ENCODE measurements at regions not wholly inside any gene's neighbourhood (a gene's known extent, or its start where the extent isn't known, plus 50 kb on each side); places are given as distances from the start of the nearest gene placed in this dataset.

DNA sequence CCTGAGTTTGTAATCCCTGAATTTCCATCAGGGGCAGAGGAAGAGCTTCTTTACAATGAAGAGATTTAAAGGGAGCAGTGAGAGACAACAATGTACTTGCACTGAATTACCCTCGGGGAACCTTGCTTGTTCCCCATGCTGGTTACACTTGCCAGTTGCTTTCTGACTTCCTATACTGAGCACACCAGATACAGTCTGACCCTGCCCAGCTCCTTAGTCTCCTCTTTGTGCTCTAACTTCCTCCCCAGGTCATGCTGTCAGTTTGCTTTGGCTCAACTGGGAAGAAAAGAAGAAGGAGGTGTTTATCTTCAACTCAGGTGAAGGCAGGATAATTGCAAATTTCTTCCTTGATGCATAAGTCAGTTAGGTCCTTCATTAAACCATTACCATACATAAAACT lies 658.4 kb downstream of the NYAP2 start:
- no peaks in the 10 kb centered on the region for H3K9me3 Mint-ChIP-seq (ENCODE audit: unreplicated experiment)
- no peaks in the 10 kb centered on the region for H3K36me3 Mint-ChIP-seq (ENCODE audit: unreplicated experiment)
- no peak overlapping the region for H3K4me3 Mint-ChIP-seq (ENCODE audit: unreplicated experiment)
- no peaks in the 10 kb centered on the region for H3K27me3 Mint-ChIP-seq (ENCODE audit: unreplicated experiment)
- no peaks in the 10 kb centered on the region for H3K4me1 Mint-ChIP-seq (ENCODE audit: unreplicated experiment)
- no peak overlapping the region for H3K27ac Mint-ChIP-seq (ENCODE audit: unreplicated experiment)
- no peak for DNase-seq (ENCODE audit: extremely low spot score, unreplicated experiment)
- TF ChIP-seq, protein P1, sequence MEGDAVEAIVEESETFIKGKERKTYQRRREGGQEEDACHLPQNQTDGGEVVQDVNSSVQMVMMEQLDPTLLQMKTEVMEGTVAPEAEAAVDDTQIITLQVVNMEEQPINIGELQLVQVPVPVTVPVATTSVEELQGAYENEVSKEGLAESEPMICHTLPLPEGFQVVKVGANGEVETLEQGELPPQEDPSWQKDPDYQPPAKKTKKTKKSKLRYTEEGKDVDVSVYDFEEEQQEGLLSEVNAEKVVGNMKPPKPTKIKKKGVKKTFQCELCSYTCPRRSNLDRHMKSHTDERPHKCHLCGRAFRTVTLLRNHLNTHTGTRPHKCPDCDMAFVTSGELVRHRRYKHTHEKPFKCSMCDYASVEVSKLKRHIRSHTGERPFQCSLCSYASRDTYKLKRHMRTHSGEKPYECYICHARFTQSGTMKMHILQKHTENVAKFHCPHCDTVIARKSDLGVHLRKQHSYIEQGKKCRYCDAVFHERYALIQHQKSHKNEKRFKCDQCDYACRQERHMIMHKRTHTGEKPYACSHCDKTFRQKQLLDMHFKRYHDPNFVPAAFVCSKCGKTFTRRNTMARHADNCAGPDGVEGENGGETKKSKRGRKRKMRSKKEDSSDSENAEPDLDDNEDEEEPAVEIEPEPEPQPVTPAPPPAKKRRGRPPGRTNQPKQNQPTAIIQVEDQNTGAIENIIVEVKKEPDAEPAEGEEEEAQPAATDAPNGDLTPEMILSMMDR (IDR thresholded peaks at IDR 0.05) = no peak

DNA sequence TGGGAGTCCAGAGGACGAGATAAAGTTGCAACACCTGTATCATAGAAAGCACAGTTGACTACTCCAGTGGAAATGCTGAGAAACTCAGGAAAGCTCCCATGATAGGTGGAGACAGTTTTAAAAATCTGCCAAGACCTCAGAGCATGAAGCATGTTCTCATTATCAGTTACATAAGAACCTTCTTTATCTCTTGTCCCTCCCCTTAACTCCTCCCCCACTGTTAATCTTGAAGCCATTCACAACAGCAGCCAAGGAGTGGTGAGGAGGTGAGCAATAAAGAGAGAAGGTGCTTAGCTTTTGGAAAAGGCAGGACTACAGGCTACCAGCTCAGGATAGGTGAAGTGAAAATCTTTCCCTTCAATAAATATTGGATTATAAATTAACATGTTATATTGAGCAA lies 657.9 kb downstream of the NYAP2 start:
- Mint-ChIP-seq H3K4me1 (ENCODE audit: unreplicated experiment) (no peaks in the 10 kb centered on the region), H3K9me3 (ENCODE audit: unreplicated experiment) (no peaks in the 10 kb centered on the region), H3K27ac (ENCODE audit: unreplicated experiment) (no peak overlapping the region), H3K36me3 (ENCODE audit: unreplicated experiment) (no peaks in the 10 kb centered on the region), H3K27me3 (ENCODE audit: unreplicated experiment) (no peaks in the 10 kb centered on the region), H3K4me3 (ENCODE audit: unreplicated experiment) (no peak overlapping the region)
- TF ChIP-seq, protein P1 (IDR thresholded peaks at IDR 0.05) = no peak
- no peak for DNase-seq (ENCODE audit: extremely low spot score, unreplicated experiment)

DNA sequence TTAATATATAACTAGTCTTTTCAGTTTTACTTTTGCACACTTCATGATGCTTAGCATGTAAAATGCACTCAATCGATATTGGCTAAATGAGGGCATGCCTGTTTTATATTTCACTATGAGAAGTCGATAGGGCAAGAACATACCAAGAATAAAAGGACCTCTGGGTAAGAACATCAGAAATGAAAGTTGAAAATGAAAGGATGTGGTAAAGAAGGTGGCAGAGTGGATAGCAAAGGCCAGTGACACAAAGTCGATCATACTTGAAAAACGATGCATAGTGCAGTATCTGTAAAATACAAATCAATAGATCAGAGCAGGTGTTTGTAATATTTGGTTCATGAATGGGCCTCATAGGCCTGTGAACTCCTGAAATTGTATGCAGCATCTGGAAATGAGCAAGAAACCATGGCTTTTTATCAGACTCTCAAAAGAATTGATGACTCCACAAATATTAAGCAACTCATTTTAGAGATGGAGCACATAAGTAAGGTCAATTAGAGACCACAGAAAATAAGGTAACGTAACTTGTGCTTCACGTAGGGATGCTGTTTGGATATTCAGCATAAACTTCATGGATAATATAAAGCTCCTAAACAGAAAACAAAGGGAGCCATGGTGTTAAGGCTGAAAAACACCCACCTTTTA lies 653.4 kb downstream of the NYAP2 start:
- no peaks in the 10 kb centered on the region for H3K36me3 Mint-ChIP-seq (ENCODE audit: unreplicated experiment)
- H3K27me3 Mint-ChIP-seq (ENCODE audit: unreplicated experiment) = no peaks in the 10 kb centered on the region
- DNase-seq (ENCODE audit: extremely low spot score, unreplicated experiment) = no peak
- no peak overlapping the region for H3K4me3 Mint-ChIP-seq (ENCODE audit: unreplicated experiment)
- H3K27ac Mint-ChIP-seq (ENCODE audit: unreplicated experiment) = no peak overlapping the region
- TF ChIP-seq, protein P1 (IDR thresholded peaks at IDR 0.05) = no peak
- peaks cover 11% of the 10 kb centered on the region for H3K4me1 Mint-ChIP-seq (ENCODE audit: unreplicated experiment)
- H3K9me3 Mint-ChIP-seq (ENCODE audit: unreplicated experiment) = no peaks in the 10 kb centered on the region

DNA sequence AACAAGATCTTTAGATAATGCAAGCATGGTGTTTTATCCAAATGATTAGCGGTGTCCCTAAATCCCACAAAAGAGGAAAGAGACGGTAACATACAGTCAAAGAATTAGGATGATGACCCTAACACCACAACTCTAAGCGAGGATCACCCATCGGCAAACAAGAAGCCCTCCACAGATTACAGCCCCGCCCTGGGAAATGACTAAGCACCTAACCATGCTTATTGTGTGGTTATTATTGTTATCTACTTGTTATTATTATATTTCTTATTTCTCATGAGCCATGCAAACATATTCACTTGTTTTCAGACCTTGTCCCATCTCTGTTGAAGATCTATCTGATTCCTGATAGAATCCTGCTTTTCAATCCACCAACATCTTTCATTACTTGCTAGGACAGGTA lies 651.3 kb downstream of the NYAP2 start:
- H3K27me3 Mint-ChIP-seq (ENCODE audit: unreplicated experiment) = no peaks in the 10 kb centered on the region
- H3K9me3 Mint-ChIP-seq (ENCODE audit: unreplicated experiment) = no peaks in the 10 kb centered on the region
- no peak for DNase-seq (ENCODE audit: extremely low spot score, unreplicated experiment)
- H3K4me1 Mint-ChIP-seq (ENCODE audit: unreplicated experiment) = peaks cover 11% of the 10 kb centered on the region
- H3K27ac Mint-ChIP-seq (ENCODE audit: unreplicated experiment) = no peak overlapping the region
- no peak overlapping the region for H3K4me3 Mint-ChIP-seq (ENCODE audit: unreplicated experiment)
- no peaks in the 10 kb centered on the region for H3K36me3 Mint-ChIP-seq (ENCODE audit: unreplicated experiment)
- TF ChIP-seq, protein P1 (IDR thresholded peaks at IDR 0.05) = no peak

DNA sequence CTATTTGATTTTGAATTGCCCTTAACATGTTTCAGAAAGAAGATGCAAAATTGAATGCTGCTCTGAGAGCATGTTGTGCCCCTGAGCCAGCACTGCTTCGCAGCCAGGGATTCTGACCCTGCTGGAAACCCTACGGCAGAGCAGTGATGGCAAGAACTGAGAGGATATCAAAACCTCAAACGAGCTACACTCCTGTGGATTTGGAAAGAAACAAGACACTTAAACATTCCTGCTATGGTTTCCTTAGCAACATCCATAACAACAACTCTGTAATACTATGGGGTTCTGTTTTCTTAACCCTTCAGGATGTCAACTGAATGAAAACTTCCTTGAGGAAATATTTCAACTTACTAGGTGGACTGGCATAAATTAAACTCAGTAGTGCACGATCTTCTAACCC lies 649.1 kb downstream of the NYAP2 start:
- Mint-ChIP-seq H3K4me3 (ENCODE audit: unreplicated experiment) (no peak overlapping the region), H3K27ac (ENCODE audit: unreplicated experiment) (peak overlapping the region; percentile 85), H3K9me3 (ENCODE audit: unreplicated experiment) (no peaks in the 10 kb centered on the region), H3K4me1 (ENCODE audit: unreplicated experiment) (peaks cover 11% of the 10 kb centered on the region), H3K36me3 (ENCODE audit: unreplicated experiment) (no peaks in the 10 kb centered on the region), H3K27me3 (ENCODE audit: unreplicated experiment) (no peaks in the 10 kb centered on the region)
- TF ChIP-seq, protein P1 (IDR thresholded peaks at IDR 0.05) = no peak
- no peak for DNase-seq (ENCODE audit: extremely low spot score, unreplicated experiment)

Measured in osteocyte (in vitro differentiated cells).